ENCODE measurements at regions not wholly inside any gene's neighbourhood (a gene's known extent, or its start where the extent isn't known, plus 50 kb on each side); places are given as distances from the start of the nearest gene placed in this dataset.

DNA sequence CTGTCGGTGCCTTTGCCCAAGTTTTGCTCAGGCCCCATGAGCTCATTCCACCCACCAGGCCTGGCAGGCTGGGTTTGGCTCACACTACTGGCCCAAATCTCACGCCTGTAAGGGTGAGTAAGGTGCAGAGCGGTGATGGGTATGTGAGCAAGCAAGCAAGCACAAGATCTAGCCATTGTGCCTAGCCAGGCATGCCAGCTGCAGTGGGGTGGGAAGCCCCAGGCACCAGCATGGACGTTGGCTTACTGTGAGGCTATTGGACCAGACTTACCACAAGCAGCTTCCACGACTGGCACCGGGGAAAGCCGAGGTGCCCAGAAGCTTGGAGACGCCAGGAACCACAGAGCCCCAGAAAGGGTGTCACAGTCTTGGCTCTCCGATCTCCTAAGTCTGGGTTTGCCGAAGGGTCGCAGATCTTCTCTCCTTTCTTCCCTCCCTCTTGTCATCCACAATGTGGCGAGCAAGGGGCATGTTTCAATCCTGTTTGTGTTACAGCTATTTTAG is 2659.4 kb upstream of the PCDH20 start:
- no peak overlapping the region for H4K5ac ChIP-seq (ENCODE audit: low read depth, low read length)
- no peak overlapping the region for H4K8ac ChIP-seq (ENCODE audit: low read depth in 2 of 2, low read length in 2 of 2)
- no peak for ATAC-seq (ENCODE audit: low read depth)
- no peak overlapping the region for H2BK20ac ChIP-seq (ENCODE audit: low read depth, low read length)
- H3K36me3 ChIP-seq (ENCODE audit: control insufficient read depth, insufficient read depth, low read length) = no peaks in the 10 kb centered on the region
- no peak overlapping the region for H3K23ac ChIP-seq (ENCODE audit: low read depth, low read length)
- H2AFZ ChIP-seq (replicated peaks; ENCODE audit: low read length, poor library complexity) = no peak overlapping the region
- H3K27ac ChIP-seq (ENCODE audit: insufficient read depth, low read length) = no peak overlapping the region
- H3K4me2 ChIP-seq (ENCODE audit: low read depth, low read length) = no peak overlapping the region
- no peak overlapping the region for H2AK5ac ChIP-seq (ENCODE audit: low read depth, low read length)
- no peak overlapping the region for H4K91ac ChIP-seq (ENCODE audit: insufficient read depth, low read depth, low read length)
- no peak overlapping the region for H2BK15ac ChIP-seq (ENCODE audit: low read depth, low read length)
- H4K20me1 ChIP-seq (ENCODE audit: insufficient read depth, low read length) = no peaks in the 10 kb centered on the region
- intact Hi-C loops (cut with micrococcal nuclease) = no loop called here
- BruUV-seq (replicated peaks) = no TSS peak
- TF ChIP-seq POLR2A (IDR thresholded peaks at IDR 0.05; ENCODE audit: low read depth, low read length) (no peak), RAD21 (IDR thresholded peaks at IDR 0.05; ENCODE audit: low read length) (no peak), CTCF (conservative IDR thresholded peaks at IDR 0.05; ENCODE audit: low read depth, low read length) (no peak), SMC3 (IDR thresholded peaks at IDR 0.05; ENCODE audit: low read depth, low read length) (no peak), ELK1 (IDR thresholded peaks at IDR 0.05; ENCODE audit: borderline replicate concordance, low read depth, low read length) (no peak), MXI1 (IDR thresholded peaks at IDR 0.05; ENCODE audit: borderline replicate concordance, low read depth, low read length) (no peak)
- ChIA-PET CTCF (no interaction called here), POLR2A (ENCODE audit: unreplicated experiment) (no interaction called here)
- H2AK9ac ChIP-seq (replicated peaks; ENCODE audit: low read depth, low read length, poor library complexity) = no peak overlapping the region
- H3K79me1 ChIP-seq (ENCODE audit: low read depth in 1 of 2, low read length in 2 of 2) = no peaks in the 10 kb centered on the region
- no peak for DNase-seq
- H3K9ac ChIP-seq (ENCODE audit: low read depth, low read length) = no peak overlapping the region
- H2BK120ac ChIP-seq (ENCODE audit: low read depth, low read length) = no peak overlapping the region
- no peak overlapping the region for H3K14ac ChIP-seq (replicated peaks; ENCODE audit: low read depth, low read length)
- H3K18ac ChIP-seq (ENCODE audit: low read depth, low read length) = no peak overlapping the region
- no peaks in the 10 kb centered on the region for H3K27me3 ChIP-seq (ENCODE audit: control insufficient read depth, insufficient read depth, low read length)
- H3K4ac ChIP-seq (ENCODE audit: low read depth, low read length) = no peak overlapping the region
- H2BK5ac ChIP-seq (ENCODE audit: low read depth, low read length, poor library complexity, severe bottlenecking) = no peak overlapping the region
- WGBS, 2 experiments (ENCODE audit: extremely low coverage in 2 of 2, insufficient read length in 1 of 2) = 69% methylated on average over 4 of the region's 12 CpGs; no CpG with 5 or more reads in 1 of the 2 experiments
- dilution Hi-C loops (cut with HindIII; ENCODE audit: low sequenced_read_pairs, unreplicated experiment) = no loop called here
- H3K9me1 ChIP-seq (ENCODE audit: insufficient read depth, low read length) = no peaks in the 10 kb centered on the region
- no peak overlapping the region for H3K4me3 ChIP-seq (ENCODE audit: insufficient read depth, low read depth, low read length)
- no peaks in the 10 kb centered on the region for H3K9me3 ChIP-seq (ENCODE audit: control insufficient read depth, insufficient read depth, low read length)
- in situ Hi-C loops (cut with MboI; ENCODE audit: low sequenced_read_pairs) = no loop called here
- H3K56ac ChIP-seq (ENCODE audit: extremely low read depth, insufficient read depth, low read length) = no peak overlapping the region
- H3K4me1 ChIP-seq (ENCODE audit: control insufficient read depth, insufficient read depth, low read length) = no peaks in the 10 kb centered on the region
